Small intestine (tissue), 7 donors: ENCODE measurements at regions not wholly inside any gene's neighbourhood (a gene's known extent, or its start where the extent isn't known, plus 50 kb on each side); places are given as distances from the start of the nearest gene placed in this dataset.
"Not testable (repeated sequence)": the region's sequence is repeated elsewhere in the genome, so short reads cannot be mapped to it uniquely, and the experiment has no call there.

Source experiments
- DNase-seq, 2 donors: peaks; one replicate each; pipeline versions ENCODE4 v3.0.0 to v3.0.0-alpha.2; 2013
- FAIRE-seq: peaks from 2 replicates; lab custom pipeline; 2012; peaks lifted over from hg19 to GRCh38; lab: Jason Lieb, UNC
- H3K27ac ChIP-seq, 3 donors: one replicate each; pipeline ENCODE4 v1.5.1; 2013; ENCODE audit warnings: low read length in 2 of 3, mild to moderate bottlenecking in 2 of 3, control low read depth in 1 of 3, inconsistent platforms in 1 of 3, low read depth in 1 of 3, moderate library complexity in 1 of 3
- H3K27me3 ChIP-seq, 3 donors: one replicate each; pipeline ENCODE4 v1.6.1; 2013; ENCODE audit warnings: low read length in 3 of 3, inconsistent platforms in 1 of 3; ENCODE audit not compliant: control insufficient read depth in 3 of 3, insufficient read depth in 3 of 3
- H3K36me3 ChIP-seq, 3 donors: one replicate each; pipeline ENCODE4 v1.6.1; 2013; ENCODE audit warnings: low read length in 3 of 3, inconsistent platforms in 1 of 3, low read depth in 1 of 3, mild to moderate bottlenecking in 1 of 3, moderate library complexity in 1 of 3; ENCODE audit not compliant: control insufficient read depth in 3 of 3, insufficient read depth in 2 of 3
- H3K4me1 ChIP-seq, 3 donors: one replicate each; pipeline ENCODE4 v1.6.1; 2013; ENCODE audit warnings: low read length in 2 of 3, inconsistent platforms in 1 of 3, low read depth in 1 of 3, mild to moderate bottlenecking in 1 of 3, moderate library complexity in 1 of 3; ENCODE audit not compliant: control insufficient read depth in 3 of 3, insufficient read depth in 2 of 3
- H3K4me3 ChIP-seq, 3 donors: one replicate each; pipeline ENCODE4 v1.5.1; 2013; ENCODE audit warnings: low read length in 3 of 3, control low read depth in 1 of 3, inconsistent platforms in 1 of 3, low read depth in 1 of 3, mild to moderate bottlenecking in 1 of 3, moderate library complexity in 1 of 3
- H3K9me3 ChIP-seq, 2 donors: one replicate each; pipeline ENCODE4 v1.6.1; 2013; ENCODE audit warnings: low read depth in 1 of 2, low read length in 1 of 2; ENCODE audit not compliant: control insufficient read depth in 2 of 2, insufficient read depth in 1 of 2
- WGBS, 3 donors: extraction: QIAGEN DNeasy Blood & Tissue Kit; methylation state at CpG; one replicate each; pipeline ENCODE4 v1.1.7; 2013; 5-methylcytosine and 5-hydroxymethylcytosine counted together
- donor health status: healthy with polysubstance abuse.
- donor health status: control.
- donor health status: control.
- donor health status: Bipolar disorder and iron deficiency.
- donor health status: healthy.

DNA sequence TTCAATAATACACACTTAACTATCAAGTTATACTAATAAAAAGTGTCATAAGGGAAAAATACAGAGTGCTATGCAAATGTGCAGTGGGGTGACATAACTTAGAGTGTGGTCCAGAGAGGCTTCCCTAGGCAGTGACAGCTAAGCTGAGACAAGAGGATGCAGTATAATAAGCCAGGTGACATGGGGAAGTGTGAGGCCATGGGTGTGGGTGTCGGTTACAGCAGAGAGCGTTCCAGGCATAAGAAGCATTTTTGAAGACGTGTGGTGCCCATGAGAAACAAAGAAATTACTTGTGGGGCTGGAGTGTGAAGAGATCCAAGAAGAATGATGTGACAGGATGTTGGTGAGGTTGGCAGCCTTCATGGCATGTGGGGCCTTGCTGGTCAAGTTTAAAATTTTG is 78.1 kb upstream of the PICALM start:
- Histone ChIP-seq H3K27ac (no peak overlapping the region), H3K36me3 (no peaks in the 10 kb centered on the region), H3K4me1 (peaks cover 4 to 40% (median 13%) of the 10 kb centered on the region in 3 donors), H3K27me3 (no peaks in the 10 kb centered on the region), H3K9me3 (no peaks in the 10 kb centered on the region), H3K4me3 (no peak overlapping the region)
- no peak for FAIRE-seq
- WGBS, 3 donors: 91 to 95% (median 92%) methylated on average over 3 of the region's 3 CpGs
- no peak for DNase-seq

DNA sequence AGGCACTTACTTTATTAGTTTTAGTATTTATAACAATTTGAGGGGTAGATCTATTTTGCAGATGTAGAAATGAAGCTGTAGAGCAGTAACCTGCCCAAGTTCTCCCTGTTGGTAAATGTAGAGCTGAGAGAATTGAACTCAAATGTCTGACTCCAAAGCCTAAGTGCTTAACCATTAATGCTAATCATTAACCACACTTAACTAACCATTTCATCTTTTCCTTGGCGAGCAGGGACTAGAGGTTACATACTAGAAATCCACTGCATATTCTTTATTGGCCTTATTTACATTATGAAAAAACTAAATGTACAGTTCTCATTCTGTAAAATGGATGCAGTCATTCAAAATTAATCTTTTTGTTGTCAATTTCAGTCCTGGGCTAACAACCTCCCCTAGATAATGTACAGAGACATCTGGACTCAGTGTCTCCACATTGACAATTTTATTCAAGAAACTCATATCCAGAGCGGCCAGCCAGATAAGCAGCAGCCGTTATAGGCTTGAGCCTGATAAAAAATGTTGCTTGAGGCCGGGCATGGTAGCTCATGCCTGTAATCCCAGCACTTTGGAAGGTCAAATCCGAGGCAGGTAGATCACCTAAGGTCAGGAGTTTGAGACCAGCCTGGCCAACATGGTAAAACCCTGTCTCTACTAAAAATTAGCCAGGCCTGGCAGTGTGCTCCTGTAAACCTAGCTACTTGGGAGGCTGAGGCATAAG is 76.7 kb upstream of the PICALM start:
- FAIRE-seq: no peak
- Histone ChIP-seq H3K27ac (peak overlapping the region in 2 of 3 donors; percentile 27 to 52), H3K4me3 (no peak overlapping the region), H3K4me1 (peaks cover 0 to 28% (median 10%) of the 10 kb centered on the region in 3 donors), H3K9me3 (no peaks in the 10 kb centered on the region), H3K27me3 (no peaks in the 10 kb centered on the region), H3K36me3 (no peaks in the 10 kb centered on the region)
- peak; percentile 74 to 83 for DNase-seq
- 19 to 60% (median 46%) methylated on average over 5 of the region's 5 CpGs for WGBS, 3 donors

DNA sequence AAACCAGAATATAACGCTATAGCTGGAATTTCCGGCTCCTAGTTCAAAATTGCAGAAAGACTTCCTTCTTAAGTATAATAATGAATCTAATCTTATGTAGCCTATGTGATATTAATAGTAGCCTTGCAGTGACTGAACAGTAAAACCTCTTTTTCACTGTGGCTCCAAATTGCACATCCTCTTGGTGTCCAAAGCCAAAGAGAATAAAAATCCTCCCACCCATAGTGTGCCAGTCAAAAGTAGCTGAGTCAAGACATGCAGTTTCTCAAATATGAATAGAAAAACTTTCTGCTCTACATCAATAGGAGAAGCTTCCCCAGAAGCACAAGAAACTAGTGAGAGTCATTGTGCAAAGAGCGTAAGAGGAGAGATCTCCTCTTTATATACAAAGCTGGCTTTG is 76.0 kb upstream of the PICALM start:
- H3K27me3 ChIP-seq: no peaks in the 10 kb centered on the region
- WGBS, 3 donors: 47 to 62% (median 53%) methylated on average over 3 of the region's 3 CpGs
- peaks cover 0 to 28% (median 10%) of the 10 kb centered on the region in 3 donors for H3K4me1 ChIP-seq
- no peak overlapping the region for H3K4me3 ChIP-seq
- no peaks in the 10 kb centered on the region for H3K36me3 ChIP-seq
- H3K27ac ChIP-seq: no peak overlapping the region
- FAIRE-seq (no peak), DNase-seq (no peak)
- no peaks in the 10 kb centered on the region for H3K9me3 ChIP-seq

DNA sequence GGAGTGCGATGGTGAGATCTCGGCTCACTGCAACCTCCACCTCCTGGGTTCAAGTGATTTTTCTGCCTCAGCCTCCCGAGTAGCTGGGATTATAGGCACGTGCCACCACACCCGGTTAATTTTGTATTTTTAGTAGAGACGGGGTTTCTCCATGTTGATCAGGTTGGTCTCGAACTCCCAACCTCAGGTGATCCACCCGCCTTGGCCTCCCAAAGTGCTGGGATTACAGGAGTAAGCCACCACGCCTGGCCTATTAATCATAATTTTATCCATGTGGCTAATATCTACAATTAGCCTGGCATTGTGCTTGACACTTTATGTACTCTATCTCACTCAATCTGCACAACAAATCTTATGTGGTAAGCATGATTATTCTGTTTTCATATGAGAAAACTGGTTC is 75.2 kb upstream of the PICALM start:
- not testable (repeated sequence) for DNase-seq, H3K27ac ChIP-seq, H3K9me3 ChIP-seq, FAIRE-seq, H3K36me3 ChIP-seq, H3K4me3 ChIP-seq, H3K27me3 ChIP-seq
- 85 to 94% (median 93%) methylated on average over 9 of the region's 9 CpGs for WGBS, 3 donors
- peaks cover 0 to 28% (median 10%) of the 10 kb centered on the region in 3 donors for H3K4me1 ChIP-seq

DNA sequence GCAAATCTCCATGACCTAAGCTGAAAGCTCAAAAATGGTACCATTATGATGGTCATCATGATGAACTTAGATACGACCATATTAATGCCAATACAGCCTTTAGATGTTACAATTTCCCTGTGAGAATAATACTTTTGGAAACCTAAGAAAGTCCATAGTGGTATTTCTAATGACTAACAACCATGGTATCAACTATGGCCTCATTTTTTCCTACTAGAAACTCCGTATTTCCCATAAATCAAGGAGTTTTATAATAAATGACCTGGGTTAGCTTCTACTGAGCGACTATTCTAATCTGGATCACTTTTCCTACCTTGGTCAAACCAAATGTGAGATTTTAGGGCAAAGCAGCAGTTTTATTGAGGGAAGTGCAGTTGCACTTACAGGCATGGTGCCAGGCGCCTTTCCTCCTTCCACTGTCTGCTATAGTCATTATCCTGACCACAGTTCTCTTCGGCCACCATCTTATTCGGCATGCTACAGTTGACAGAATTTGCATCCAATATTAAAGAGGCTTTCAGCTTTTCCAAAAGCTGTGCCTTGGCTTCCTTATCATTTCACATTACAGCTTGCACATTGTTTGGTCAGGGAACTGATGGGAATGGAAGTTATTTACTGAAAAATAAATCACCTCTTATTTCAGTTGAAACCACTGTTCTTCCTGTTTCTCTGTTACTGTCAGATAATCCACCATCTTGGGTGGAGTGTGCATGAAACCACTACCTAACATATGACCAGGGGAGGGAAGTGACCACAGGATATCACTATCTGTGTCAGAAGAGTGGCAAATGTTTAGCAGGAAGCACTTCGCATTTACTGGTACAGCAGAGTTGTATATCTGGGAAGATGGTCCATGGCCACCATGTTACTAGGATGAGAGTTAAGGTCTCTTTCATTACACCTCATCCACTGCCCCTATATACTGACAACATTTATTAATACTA is 74.5 kb upstream of the PICALM start:
- FAIRE-seq: no peak
- no peak overlapping the region for H3K27ac ChIP-seq
- H3K4me1 ChIP-seq: peaks cover 0 to 26% (median 10%) of the 10 kb centered on the region in 3 donors
- no peaks in the 10 kb centered on the region for H3K27me3 ChIP-seq
- no peaks in the 10 kb centered on the region for H3K9me3 ChIP-seq
- 91 to 97% (median 93%) methylated on average over 7 of the region's 7 CpGs for WGBS, 3 donors
- no peak for DNase-seq
- H3K36me3 ChIP-seq: no peaks in the 10 kb centered on the region
- no peak overlapping the region for H3K4me3 ChIP-seq

DNA sequence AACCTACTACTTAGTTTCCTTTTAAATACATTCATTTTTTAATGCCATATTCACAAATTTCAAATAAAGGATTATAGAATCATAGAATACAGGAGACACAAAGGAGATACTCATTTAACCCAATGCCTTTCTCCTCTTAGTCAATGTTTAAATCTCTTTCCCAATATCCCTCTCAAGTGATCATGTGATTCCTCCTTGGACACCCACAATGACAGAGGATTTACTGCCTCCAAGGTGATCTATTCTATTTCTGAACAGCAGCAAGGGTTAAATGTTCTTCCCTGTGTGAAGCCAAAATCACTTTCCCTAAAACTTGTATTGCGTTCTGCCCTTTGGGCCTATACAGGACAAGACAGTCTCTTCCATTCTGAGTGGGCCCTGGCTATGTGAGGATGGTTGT is 73.3 kb upstream of the PICALM start:
- Histone ChIP-seq H3K4me3 (no peak overlapping the region), H3K27ac (no peak overlapping the region), H3K27me3 (no peaks in the 10 kb centered on the region), H3K9me3 (no peaks in the 10 kb centered on the region), H3K4me1 (peaks cover 0 to 24% (median 10%) of the 10 kb centered on the region in 3 donors), H3K36me3 (no peaks in the 10 kb centered on the region)
- 94 to 100% (median 95%) methylated on average over 1 of the region's 1 CpG for WGBS, 3 donors
- no peak for DNase-seq
- no peak for FAIRE-seq

DNA sequence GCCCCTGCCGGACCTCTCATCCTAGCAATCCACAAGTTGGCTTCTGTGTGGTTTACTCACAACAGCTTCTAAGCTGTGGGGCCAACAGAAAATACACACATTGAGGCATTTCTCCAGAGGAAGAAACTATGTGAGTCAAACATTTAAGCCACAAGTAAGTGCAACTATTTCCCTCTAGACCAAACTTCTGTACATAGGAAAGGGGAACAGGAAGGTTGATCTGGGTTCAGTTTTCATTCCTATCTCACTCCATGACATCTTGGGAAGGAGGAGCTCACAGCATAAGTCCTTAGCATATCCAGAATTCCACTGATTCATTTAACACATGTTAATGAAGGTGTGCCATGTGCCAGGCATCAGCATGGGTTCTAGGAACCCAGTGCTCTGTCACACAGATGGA is 72.8 kb upstream of the PICALM start:
- H3K27me3 ChIP-seq: no peaks in the 10 kb centered on the region
- WGBS, 3 donors: 80 to 91% (median 82%) methylated on average over 1 of the region's 1 CpG
- no peaks in the 10 kb centered on the region for H3K9me3 ChIP-seq
- no peak for DNase-seq
- no peak for FAIRE-seq
- H3K27ac ChIP-seq: no peak overlapping the region
- H3K4me3 ChIP-seq: no peak overlapping the region
- peaks cover 2 to 26% (median 10%) of the 10 kb centered on the region in 3 donors for H3K4me1 ChIP-seq
- H3K36me3 ChIP-seq: no peaks in the 10 kb centered on the region

DNA sequence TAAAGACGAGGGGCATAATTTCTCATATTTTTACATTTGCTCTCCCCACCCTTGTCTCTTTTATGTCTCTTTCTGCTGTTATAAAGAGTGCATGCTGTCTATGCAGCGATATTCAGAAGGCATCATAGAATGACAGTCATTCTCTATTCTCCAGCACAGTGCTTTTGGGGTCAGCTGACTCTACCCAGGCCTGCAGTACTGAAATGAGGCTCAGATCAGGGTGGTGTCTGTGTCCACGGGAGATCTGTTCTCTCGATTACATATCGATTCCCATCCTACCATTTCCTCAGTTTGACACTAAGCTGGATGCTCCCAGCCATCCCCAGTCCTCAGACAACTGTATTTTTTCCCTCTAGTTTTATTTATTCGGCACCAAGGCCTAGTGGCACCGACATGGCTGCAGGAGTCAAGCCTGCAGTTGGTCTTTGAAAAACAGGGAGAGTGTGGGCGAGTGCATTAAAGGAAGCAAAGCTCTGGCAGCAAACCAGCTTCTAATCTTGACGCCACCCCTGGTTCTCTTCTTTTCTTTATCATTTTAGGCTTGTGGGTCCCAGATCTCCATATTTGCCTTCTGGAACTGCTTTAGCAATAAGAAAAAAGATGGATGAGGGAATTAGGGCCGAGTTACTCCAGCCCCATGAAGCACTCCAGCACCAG is 71.6 kb upstream of the PICALM start:
- no peaks in the 10 kb centered on the region for H3K36me3 ChIP-seq
- H3K9me3 ChIP-seq: no peaks in the 10 kb centered on the region
- no peak for FAIRE-seq
- no peak for DNase-seq
- peak overlapping the region in 1 of 3 donors; percentile 7 for H3K27ac ChIP-seq
- H3K4me3 ChIP-seq: no peak overlapping the region
- H3K27me3 ChIP-seq: no peaks in the 10 kb centered on the region
- 86 to 91% (median 87%) methylated on average over 10 of the region's 10 CpGs for WGBS, 3 donors
- peaks cover 9 to 24% (median 10%) of the 10 kb centered on the region in 3 donors for H3K4me1 ChIP-seq
